ENCODE measurements at regions not wholly inside any gene's neighbourhood (a gene's known extent, or its start where the extent isn't known, plus 50 kb on each side); places are given as distances from the start of the nearest gene placed in this dataset.

GRCh38 chr6:8939615-8940014 lies 504.3 kb upstream of the SLC35B3 start:
- no peaks in the 10 kb centered on the region for H3K27me3 ChIP-seq (ENCODE audit: control insufficient read depth in 4 of 4, insufficient read depth in 4 of 4, low read length in 3 of 4)
- no peaks in the 10 kb centered on the region for H3K36me3 ChIP-seq (ENCODE audit: control insufficient read depth in 4 of 4, insufficient read depth in 3 of 4, low read depth in 1 of 4, low read length in 3 of 4)
- DNase-seq (ENCODE audit: low spot score): no peak
- 31% methylated on average over 4 of the region's 4 CpGs for WGBS
- H3K4me3 ChIP-seq (ENCODE audit: low read depth in 1 of 3, low read length in 3 of 3): no peak overlapping the region
- peaks cover 0 to 19% (median 9%) of the 10 kb centered on the region in 4 donors for H3K4me1 ChIP-seq (ENCODE audit: control insufficient read depth in 4 of 4, insufficient read depth in 4 of 4, low read length in 3 of 4)
- TF ChIP-seq TAF1 (conservative IDR thresholded peaks at IDR 0.05): no peak
- TF ChIP-seq CTCF (IDR thresholded peaks at IDR 0.05; ENCODE audit: low read depth, low read length, missing input control): no peak
- no peak for TF ChIP-seq NR2F2 (IDR thresholded peaks at IDR 0.05)
- TF ChIP-seq FOXA2 (IDR thresholded peaks at IDR 0.05): no peak
- TF ChIP-seq EGR1 (IDR thresholded peaks at IDR 0.05; ENCODE audit: low read depth in 2 of 2): no peak
- TF ChIP-seq SP1 (IDR thresholded peaks at IDR 0.05): no peak
- no peak for TF ChIP-seq GABPA (IDR thresholded peaks at IDR 0.05 in 1 of 2, conservative IDR thresholded peaks at IDR 0.05 in 1 of 2)
- no peak for TF ChIP-seq HNF4G (IDR thresholded peaks at IDR 0.05)
- TF ChIP-seq RXRA (IDR thresholded peaks at IDR 0.05): no peak
- TF ChIP-seq, protein P1, sequence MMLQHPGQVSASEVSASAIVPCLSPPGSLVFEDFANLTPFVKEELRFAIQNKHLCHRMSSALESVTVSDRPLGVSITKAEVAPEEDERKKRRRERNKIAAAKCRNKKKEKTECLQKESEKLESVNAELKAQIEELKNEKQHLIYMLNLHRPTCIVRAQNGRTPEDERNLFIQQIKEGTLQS (IDR thresholded peaks at IDR 0.05): no peak
- TF ChIP-seq, protein P2, sequence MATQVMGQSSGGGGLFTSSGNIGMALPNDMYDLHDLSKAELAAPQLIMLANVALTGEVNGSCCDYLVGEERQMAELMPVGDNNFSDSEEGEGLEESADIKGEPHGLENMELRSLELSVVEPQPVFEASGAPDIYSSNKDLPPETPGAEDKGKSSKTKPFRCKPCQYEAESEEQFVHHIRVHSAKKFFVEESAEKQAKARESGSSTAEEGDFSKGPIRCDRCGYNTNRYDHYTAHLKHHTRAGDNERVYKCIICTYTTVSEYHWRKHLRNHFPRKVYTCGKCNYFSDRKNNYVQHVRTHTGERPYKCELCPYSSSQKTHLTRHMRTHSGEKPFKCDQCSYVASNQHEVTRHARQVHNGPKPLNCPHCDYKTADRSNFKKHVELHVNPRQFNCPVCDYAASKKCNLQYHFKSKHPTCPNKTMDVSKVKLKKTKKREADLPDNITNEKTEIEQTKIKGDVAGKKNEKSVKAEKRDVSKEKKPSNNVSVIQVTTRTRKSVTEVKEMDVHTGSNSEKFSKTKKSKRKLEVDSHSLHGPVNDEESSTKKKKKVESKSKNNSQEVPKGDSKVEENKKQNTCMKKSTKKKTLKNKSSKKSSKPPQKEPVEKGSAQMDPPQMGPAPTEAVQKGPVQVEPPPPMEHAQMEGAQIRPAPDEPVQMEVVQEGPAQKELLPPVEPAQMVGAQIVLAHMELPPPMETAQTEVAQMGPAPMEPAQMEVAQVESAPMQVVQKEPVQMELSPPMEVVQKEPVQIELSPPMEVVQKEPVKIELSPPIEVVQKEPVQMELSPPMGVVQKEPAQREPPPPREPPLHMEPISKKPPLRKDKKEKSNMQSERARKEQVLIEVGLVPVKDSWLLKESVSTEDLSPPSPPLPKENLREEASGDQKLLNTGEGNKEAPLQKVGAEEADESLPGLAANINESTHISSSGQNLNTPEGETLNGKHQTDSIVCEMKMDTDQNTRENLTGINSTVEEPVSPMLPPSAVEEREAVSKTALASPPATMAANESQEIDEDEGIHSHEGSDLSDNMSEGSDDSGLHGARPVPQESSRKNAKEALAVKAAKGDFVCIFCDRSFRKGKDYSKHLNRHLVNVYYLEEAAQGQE (IDR thresholded peaks at IDR 0.05): no peak
- TF ChIP-seq HNF4A (conservative IDR thresholded peaks at IDR 0.05): no peak
- no peak for TF ChIP-seq JUND (IDR thresholded peaks at IDR 0.05)
- TF ChIP-seq RAD21 (IDR thresholded peaks at IDR 0.05): no peak
- no peak for TF ChIP-seq MAX (IDR thresholded peaks at IDR 0.05)
- TF ChIP-seq YY1 (IDR thresholded peaks at IDR 0.05): no peak
- no peak for TF ChIP-seq FOXA1 (IDR thresholded peaks at IDR 0.05)
- TF ChIP-seq, protein P3, sequence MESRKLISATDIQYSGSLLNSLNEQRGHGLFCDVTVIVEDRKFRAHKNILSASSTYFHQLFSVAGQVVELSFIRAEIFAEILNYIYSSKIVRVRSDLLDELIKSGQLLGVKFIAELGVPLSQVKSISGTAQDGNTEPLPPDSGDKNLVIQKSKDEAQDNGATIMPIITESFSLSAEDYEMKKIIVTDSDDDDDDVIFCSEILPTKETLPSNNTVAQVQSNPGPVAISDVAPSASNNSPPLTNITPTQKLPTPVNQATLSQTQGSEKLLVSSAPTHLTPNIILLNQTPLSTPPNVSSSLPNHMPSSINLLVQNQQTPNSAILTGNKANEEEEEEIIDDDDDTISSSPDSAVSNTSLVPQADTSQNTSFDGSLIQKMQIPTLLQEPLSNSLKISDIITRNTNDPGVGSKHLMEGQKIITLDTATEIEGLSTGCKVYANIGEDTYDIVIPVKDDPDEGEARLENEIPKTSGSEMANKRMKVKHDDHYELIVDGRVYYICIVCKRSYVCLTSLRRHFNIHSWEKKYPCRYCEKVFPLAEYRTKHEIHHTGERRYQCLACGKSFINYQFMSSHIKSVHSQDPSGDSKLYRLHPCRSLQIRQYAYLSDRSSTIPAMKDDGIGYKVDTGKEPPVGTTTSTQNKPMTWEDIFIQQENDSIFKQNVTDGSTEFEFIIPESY (IDR thresholded peaks at IDR 0.05): no peak
- no peaks in the 10 kb centered on the region for H3K9me3 ChIP-seq (ENCODE audit: control insufficient read depth in 4 of 4, low read length in 3 of 4)
- no peak overlapping the region for H3K9ac ChIP-seq (ENCODE audit: low read depth in 1 of 2, low read length in 2 of 2)
- H3K27ac ChIP-seq (ENCODE audit: low read depth in 1 of 2, low read length in 2 of 2): no peak overlapping the region

Measured in liver (tissue), 8 donors.